SK-N-SH treated with all-trans-retinoic acid at 6 μM for 48 hours (cell line): ENCODE measurements at regions not wholly inside any gene's neighbourhood (a gene's known extent, or its start where the extent isn't known, plus 50 kb on each side); places are given as distances from the start of the nearest gene placed in this dataset.

ENCODE experiments used
- ATAC-seq: fragments of 200-7000 bp; cut with Tn5 transposase; 3 replicates; pipeline ENCODE4 v1.9.1; 2020; ENCODE audit warnings: mild to moderate bottlenecking, moderate library complexity
- ARNTL ChIP-seq: fragments of 450-650 bp; formaldehyde crosslinking; IDR thresholded peaks from 2 replicates; pipeline ENCODE4 v1.5.0; 2020; ENCODE audit warnings: low read depth, mild to moderate bottlenecking, moderate library complexity, borderline replicate concordance
- BACH2 ChIP-seq: fragments of 250-450 bp; sonication (Bioruptor Pico); IDR thresholded peaks from 2 replicates; pipeline ENCODE4 v1.9.0; 2021; ENCODE audit warnings: mild to moderate bottlenecking, borderline replicate concordance
- CSDC2 ChIP-seq: fragments of 250-450 bp; sonication (Bioruptor Pico); IDR thresholded peaks from 2 replicates; pipeline ENCODE4 v1.5.0; 2020; ENCODE audit warnings: mild to moderate bottlenecking, moderate library complexity
- CSRNP3 ChIP-seq: fragments of 250-450 bp; sonication (Bioruptor Pico); IDR thresholded peaks from 2 replicates; pipeline ENCODE4 v1.5.1; 2021; ENCODE audit warnings: mild to moderate bottlenecking, moderate library complexity
- ESRRG ChIP-seq: fragments of 250-450 bp; sonication (Bioruptor Pico); IDR thresholded peaks from 2 replicates; pipeline ENCODE4 v1.6.1; 2021; ENCODE audit warnings: mild to moderate bottlenecking
- GLIS3 ChIP-seq: fragments of 250-450 bp; sonication (Bioruptor Pico); IDR thresholded peaks from 2 replicates; pipeline ENCODE4 v1.5.0; 2020; ENCODE audit warnings: mild to moderate bottlenecking, moderate library complexity
- ISL1 ChIP-seq: fragments of 250-450 bp; sonication (Bioruptor Pico); IDR thresholded peaks from 2 replicates; pipeline ENCODE4 v2.1.2; 2022; ENCODE audit warnings: mild to moderate bottlenecking, moderate library complexity
- OSR1 ChIP-seq: fragments of 250-450 bp; sonication (Bioruptor Pico); IDR thresholded peaks from 2 replicates; pipeline ENCODE4 v1.8.0; 2022; ENCODE audit warnings: moderate library complexity, mild to moderate bottlenecking, inconsistent platforms
- PATZ1 ChIP-seq: fragments of 250-450 bp; sonication (Bioruptor Pico); IDR thresholded peaks from 2 replicates; pipeline ENCODE4 v1.8.0; 2020; ENCODE audit warnings: mild to moderate bottlenecking, moderate library complexity, borderline replicate concordance
- POU6F1 ChIP-seq: fragments of 250-450 bp; sonication (Bioruptor Pico); IDR thresholded peaks from 2 replicates; pipeline ENCODE4 v1.8.0; 2021; ENCODE audit warnings: low read depth, mild to moderate bottlenecking, moderate library complexity, borderline replicate concordance
- PPARA ChIP-seq: fragments of 250-450 bp; sonication (Bioruptor Pico); IDR thresholded peaks from 2 replicates; pipeline ENCODE4 v1.5.0; 2020; ENCODE audit warnings: mild to moderate bottlenecking, borderline replicate concordance
- RARB ChIP-seq: fragments of 250-450 bp; sonication (Bioruptor Pico); IDR thresholded peaks from 2 replicates; pipeline ENCODE4 v1.8.0; 2021; ENCODE audit warnings: mild to moderate bottlenecking, moderate library complexity
- SNAI2 ChIP-seq: fragments of 250-450 bp; sonication (Bioruptor Pico); IDR thresholded peaks from 2 replicates; pipeline ENCODE4 v1.5.0; 2020; ENCODE audit warnings: mild to moderate bottlenecking, moderate library complexity
- TCF4 ChIP-seq: fragments of 250-450 bp; sonication (Bioruptor Pico); IDR thresholded peaks from 2 replicates; pipeline ENCODE4 v1.8.0; 2021; ENCODE audit warnings: mild to moderate bottlenecking, moderate library complexity, borderline replicate concordance
- TOX ChIP-seq: fragments of 250-450 bp; sonication (Bioruptor Pico); IDR thresholded peaks from 2 replicates; pipeline ENCODE4 v1.8.0; 2021; ENCODE audit warnings: mild to moderate bottlenecking, moderate library complexity, borderline replicate concordance
- TSHZ2 ChIP-seq: fragments of 250-450 bp; sonication (Bioruptor Pico); IDR thresholded peaks from 2 replicates; pipeline ENCODE4 v1.5.0; 2020; ENCODE audit warnings: mild to moderate bottlenecking, moderate library complexity
- ZC3H10 ChIP-seq: fragments of 250-450 bp; sonication (Bioruptor Pico); IDR thresholded peaks from 2 replicates; pipeline ENCODE4 v1.5.1; 2021; ENCODE audit warnings: mild to moderate bottlenecking, moderate library complexity
- ZFP3 ChIP-seq: fragments of 250-450 bp; sonication (Bioruptor Pico); IDR thresholded peaks from 2 replicates; pipeline ENCODE4 v1.5.0; 2020; ENCODE audit warnings: mild to moderate bottlenecking, moderate library complexity
- ZNF565 ChIP-seq: fragments of 450-650 bp; formaldehyde crosslinking; conservative IDR thresholded peaks from 2 replicates; pipeline ENCODE4 v1.5.0; 2020; ENCODE audit warnings: low read depth, mild to moderate bottlenecking, moderate library complexity
- ZNF70 ChIP-seq: fragments of 450-650 bp; formaldehyde crosslinking; IDR thresholded peaks from 2 replicates; pipeline ENCODE4 v1.5.0; 2020; ENCODE audit warnings: mild to moderate bottlenecking, moderate library complexity
- ZNF8 ChIP-seq: fragments of 450-650 bp; formaldehyde crosslinking; IDR thresholded peaks from 2 replicates; pipeline ENCODE4 v1.5.0; 2020; ENCODE audit warnings: mild to moderate bottlenecking, moderate library complexity

- no peak for ATAC-seq
- TF ChIP-seq TCF4 (CRISPR knock-in tag) (no peak), RARB (no peak), PPARA (CRISPR knock-in tag) (no peak), ZNF8 (no peak), ZNF70 (CRISPR knock-in tag) (no peak), SNAI2 (CRISPR knock-in tag) (no peak), ZNF565 (no peak), PATZ1 (no peak), ESRRG (no peak), GLIS3 (CRISPR knock-in tag) (no peak), ARNTL (CRISPR knock-in tag) (no peak), TSHZ2 (CRISPR knock-in tag) (no peak), CSDC2 (CRISPR knock-in tag) (no peak)
Observed at GRCh38 chr2:139217641-139218040, 437.5 kb upstream of the NXPH2 start.

GRCh38 chr2:139216435-139216834 is 436.2 kb upstream of the NXPH2 start:
- ATAC-seq = no peak
- no peak for TF ChIP-seq ZNF565
- TF ChIP-seq CSRNP3 (CRISPR knock-in tag) = no peak
- TF ChIP-seq ARNTL (CRISPR knock-in tag) = no peak
- TF ChIP-seq ZC3H10 (CRISPR knock-in tag) = no peak
- no peak for TF ChIP-seq CSDC2 (CRISPR knock-in tag)
- no peak for TF ChIP-seq TOX (CRISPR knock-in tag)
- TF ChIP-seq PPARA (CRISPR knock-in tag) = no peak
- no peak for TF ChIP-seq TCF4 (CRISPR knock-in tag)
- TF ChIP-seq OSR1 (CRISPR knock-in tag) = no peak
- no peak for TF ChIP-seq POU6F1 (CRISPR knock-in tag)
- TF ChIP-seq, all 23 proteins: peak for 0

GRCh38 chr2:139214801-139215200 is 434.6 kb upstream of the NXPH2 start:
- TF ChIP-seq BACH2 (no peak), ZNF565 (no peak), ESRRG (no peak), TOX (CRISPR knock-in tag) (no peak), PPARA (CRISPR knock-in tag) (no peak), ARNTL (CRISPR knock-in tag) (no peak), ZNF8 (no peak), ISL1 (CRISPR knock-in tag) (no peak), RARB (no peak), ZNF70 (CRISPR knock-in tag) (no peak), POU6F1 (CRISPR knock-in tag) (no peak), ZFP3 (no peak)

More at GRCh38 chr2:139214801-139215200, 434.6 kb upstream of the NXPH2 start:
- ATAC-seq = no peak
